ENCODE measurements at regions not wholly inside any gene's neighbourhood (a gene's known extent, or its start where the extent isn't known, plus 50 kb on each side); places are given as distances from the start of the nearest gene placed in this dataset.

DNA sequence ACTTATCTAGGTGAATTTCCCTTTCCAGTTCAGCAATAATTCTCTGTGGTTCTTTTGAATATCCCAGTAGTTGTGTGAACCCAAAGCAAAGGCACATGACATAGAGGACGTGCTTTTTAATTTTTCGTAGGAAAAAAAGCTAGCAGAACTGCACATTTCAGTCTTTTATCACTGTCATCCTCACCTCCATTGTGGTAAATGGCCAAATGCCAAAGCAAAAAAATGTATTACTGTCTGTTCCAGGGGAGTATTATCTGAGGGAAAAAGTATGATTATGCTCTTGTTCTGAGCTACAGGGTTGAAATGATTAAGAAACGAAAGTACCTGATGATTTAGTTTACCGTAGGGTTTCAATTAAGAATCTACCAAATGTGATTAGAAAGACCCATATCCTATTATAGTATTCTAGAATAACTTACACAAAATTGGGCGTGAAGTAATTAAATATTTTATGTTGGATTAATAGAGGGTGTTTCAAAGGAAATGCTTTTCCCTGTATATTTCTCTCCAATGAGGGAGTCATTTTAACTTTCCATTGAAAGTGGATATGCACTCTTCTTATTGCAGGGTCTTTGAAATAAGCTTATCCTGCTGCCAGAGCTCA, 62.7 kb downstream of the CAVIN4 start:
- TF ChIP-seq CTCF (IDR thresholded peaks at IDR 0.05), result no peak
- TF ChIP-seq POLR2A (IDR thresholded peaks at IDR 0.05), result no peak
- TF ChIP-seq EP300 (IDR thresholded peaks at IDR 0.05), result no peak

Measured in stomach (tissue), 4 donors.